PC-9 (cell line): ENCODE measurements at regions not wholly inside any gene's neighbourhood (a gene's known extent, or its start where the extent isn't known, plus 50 kb on each side); places are given as distances from the start of the nearest gene placed in this dataset.

ENCODE experiments used
- BruUV-seq: library from RNA; stranded (reverse); fragments of 400-500 nt; replicated peaks from 2 replicates; lab custom pipeline; 2021; lab: Mats Ljungman, UMichigan
- CTCF ChIA-PET: fragments of 300-600 bp; sonication (Branson Sonifier 250); formaldehyde crosslinking; loops from one replicate; lab custom pipeline; 2022; ENCODE audit warnings: antibody characterized with exemption; lab: Charles Lee
- POLR2A ChIA-PET: fragments of 300-600 bp; sonication (Branson Sonifier 250); formaldehyde crosslinking; loops from one replicate; lab custom pipeline; 2022; ENCODE audit warnings: antibody characterized with exemption; ENCODE audit not compliant: unreplicated experiment; lab: Charles Lee
- DNase-seq, 2 experiments: peaks; one replicate each; pipeline versions ENCODE4 v3.0.0 to v3.0.0-alpha.2; 2015 to 2022; ENCODE audit warnings: mixed read lengths in 1 of 2
- H2AFZ ChIP-seq: fragments of 200-600 bp; sonication (generic); 2 replicates; pipeline ENCODE4 v1.8.1; 2017; ENCODE audit warnings: antibody characterized with exemption
- H3F3A ChIP-seq: fragments of 200-600 bp; sonication (generic); 2 replicates; pipeline ENCODE4 v1.8.1; 2017; ENCODE audit warnings: antibody characterized with exemption, mild to moderate bottlenecking, low read depth; ENCODE audit not compliant: insufficient read depth
- H3K27ac ChIP-seq: fragments of 200-600 bp; sonication (generic); 2 replicates; pipeline ENCODE4 v1.6.1; 2016; ENCODE audit warnings: mixed run types
- H3K27me3 ChIP-seq: fragments of 200-600 bp; sonication (generic); 2 replicates; pipeline ENCODE4 v1.6.1; 2016; ENCODE audit warnings: low read depth, mixed run types; ENCODE audit not compliant: insufficient read depth
- H3K36me3 ChIP-seq: fragments of 200-600 bp; sonication (generic); 2 replicates; pipeline ENCODE4 v1.6.1; 2016; ENCODE audit warnings: low read depth, mixed run types
- H3K4me1 ChIP-seq: fragments of 200-600 bp; sonication (generic); replicated peaks from 2 replicates; pipeline ENCODE4 v1.6.1; 2016; ENCODE audit warnings: mixed run types; ENCODE audit not compliant: insufficient read depth
- H3K4me2 ChIP-seq: fragments of 200-600 bp; sonication (generic); 2 replicates; pipeline ENCODE4 v1.6.1; 2017; ENCODE audit warnings: mixed run types
- H3K4me3 ChIP-seq: fragments of 200-600 bp; sonication (generic); 2 replicates; pipeline ENCODE4 v1.6.1; 2016; ENCODE audit warnings: mixed run types
- H3K79me2 ChIP-seq: fragments of 200-600 bp; sonication (generic); 2 replicates; pipeline ENCODE4 v1.6.1; 2017; ENCODE audit warnings: low read depth, mixed run types
- H3K9me2 ChIP-seq: fragments of 200-600 bp; sonication (generic); 2 replicates; pipeline ENCODE4 v1.8.1; 2017; ENCODE audit warnings: mild to moderate bottlenecking; ENCODE audit not compliant: insufficient read depth
- H3K9me3 ChIP-seq: fragments of 200-600 bp; sonication (generic); 2 replicates; pipeline ENCODE4 v1.8.1; 2016; ENCODE audit warnings: low read depth; ENCODE audit not compliant: insufficient read depth
- H4K20me1 ChIP-seq: fragments of 200-600 bp; sonication (generic); 2 replicates; pipeline ENCODE4 v1.8.1; 2017; ENCODE audit not compliant: insufficient read depth
- CTCF ChIP-seq: fragments of 200-600 bp; sonication (generic); conservative IDR thresholded peaks from 2 replicates; pipeline ENCODE4 v1.6.1; 2017; ENCODE audit warnings: mixed run types, antibody characterized with exemption, mild to moderate bottlenecking, moderate library complexity
- EZH2 ChIP-seq: fragments of 200-600 bp; sonication (generic); IDR thresholded peaks from 2 replicates; pipeline ENCODE4 v1.8.0; 2017; ENCODE audit warnings: antibody characterized with exemption, low read depth
- intact Hi-C: fragments of 100-400 bp; cut with micrococcal nuclease; formaldehyde crosslinking; loops from one replicate; pipeline ENCODE4 v1.10.0; 2022; ENCODE audit not compliant: unreplicated experiment

- H3K27ac ChIP-seq, result no peak overlapping the region
- H4K20me1 ChIP-seq, result no peaks in the 10 kb centered on the region
- POLR2A ChIA-PET, result no interaction called here
- no peak for DNase-seq
- H3K4me1 ChIP-seq, result no peaks in the 10 kb centered on the region
- no peaks in the 10 kb centered on the region for H3K27me3 ChIP-seq
- TF ChIP-seq CTCF, result no peak
- TF ChIP-seq EZH2, result no peak
- H3F3A ChIP-seq, result no peaks in the 10 kb centered on the region
- H3K4me3 ChIP-seq, result no peak overlapping the region
- no peaks in the 10 kb centered on the region for H3K36me3 ChIP-seq
- no peaks in the 10 kb centered on the region for H3K79me2 ChIP-seq
- no TSS peak for BruUV-seq
- CTCF ChIA-PET, result no interaction called here
- H3K9me3 ChIP-seq, result no peaks in the 10 kb centered on the region
- no peaks in the 10 kb centered on the region for H3K9me2 ChIP-seq
- intact Hi-C loops, result no loop called here
- H2AFZ ChIP-seq, result no peak overlapping the region
- H3K4me2 ChIP-seq, result no peak overlapping the region
Measured at GRCh38 chr2:203803053-203803429, 64.5 kb upstream of the CTLA4 start.

GRCh38 chr2:203804070-203804469, 63.5 kb upstream of the CTLA4 start:
- Histone ChIP-seq H3K4me1 (no peaks in the 10 kb centered on the region), H3K9me3 (no peaks in the 10 kb centered on the region), H3F3A (no peaks in the 10 kb centered on the region), H3K79me2 (no peaks in the 10 kb centered on the region), H3K9me2 (no peaks in the 10 kb centered on the region), H3K27ac (no peak overlapping the region), H3K4me3 (no peak overlapping the region), H2AFZ (no peak overlapping the region), H3K27me3 (no peaks in the 10 kb centered on the region), H3K4me2 (no peak overlapping the region), H4K20me1 (no peaks in the 10 kb centered on the region), H3K36me3 (no peaks in the 10 kb centered on the region)
- TF ChIP-seq EZH2, result no peak
- no peak for TF ChIP-seq CTCF
- no TSS peak for BruUV-seq
- DNase-seq, result no peak
- ChIA-PET POLR2A (no interaction called here), CTCF (no interaction called here)
- intact Hi-C loops, result no loop called here

GRCh38 chr2:203804764-203805485, 62.6 kb upstream of the CTLA4 start:
- ChIA-PET CTCF (interaction anchor here (0.7 kb wide), 1 partner anchor 1660 kb away, joined by 3 read pairs; no protein-coding TSS in a partner anchor), POLR2A (no interaction called here)
- no peak overlapping the region for H3K4me2 ChIP-seq

More at GRCh38 chr2:203804764-203805485, 62.6 kb upstream of the CTLA4 start:
- intact Hi-C loops, result no loop called here
- DNase-seq, result no peak
- Histone ChIP-seq H3K9me2 (no peaks in the 10 kb centered on the region), H4K20me1 (no peaks in the 10 kb centered on the region), H3K79me2 (no peaks in the 10 kb centered on the region), H3K27me3 (no peaks in the 10 kb centered on the region), H3K27ac (no peak overlapping the region), H3K4me3 (no peak overlapping the region), H3K9me3 (no peaks in the 10 kb centered on the region), H2AFZ (no peak overlapping the region), H3K4me1 (no peaks in the 10 kb centered on the region), H3K36me3 (no peaks in the 10 kb centered on the region), H3F3A (no peaks in the 10 kb centered on the region)
- BruUV-seq, result no TSS peak
- no peak for TF ChIP-seq CTCF
- TF ChIP-seq EZH2, result no peak
